ENCODE measurements at regions not wholly inside any gene's neighbourhood (a gene's known extent, or its start where the extent isn't known, plus 50 kb on each side); places are given as distances from the start of the nearest gene placed in this dataset.

GRCh38 chr1:184141361-184141880 is 89.9 kb downstream of the TSEN15 start:
- DNase-seq (ENCODE audit: low spot score), result no peak

- DNase-seq (ENCODE audit: low spot score), result peak; percentile 25
Observed at GRCh38 chr1:184143449-184143848, 91.9 kb downstream of the TSEN15 start.

- DNase-seq (ENCODE audit: low spot score), result no peak
Observed at GRCh38 chr1:184145083-184145482, 93.6 kb downstream of the TSEN15 start.

GRCh38 chr1:184146202-184146601 is 94.7 kb downstream of the TSEN15 start:
- DNase-seq (ENCODE audit: low spot score), result no peak

GRCh38 chr1:184150776-184151531 is 99.4 kb downstream of the TSEN15 start:
- peak; percentile 47 for DNase-seq (ENCODE audit: low spot score)

- DNase-seq (ENCODE audit: low spot score), result peak; percentile 39
Observed at GRCh38 chr1:184152434-184152898, 100.9 kb downstream of the TSEN15 start.

- DNase-seq (ENCODE audit: low spot score), result no peak
Observed at GRCh38 chr1:184152974-184153373, 101.4 kb downstream of the TSEN15 start.

- no peak for DNase-seq (ENCODE audit: low spot score)
Observed at GRCh38 chr1:184153731-184154130, 102.2 kb downstream of the TSEN15 start.

- no peak for DNase-seq (ENCODE audit: low spot score)
Observed at GRCh38 chr1:184156521-184157393, 105.2 kb downstream of the TSEN15 start.

GRCh38 chr1:184157394-184157742 is 105.8 kb downstream of the TSEN15 start:
- no peak for DNase-seq (ENCODE audit: low spot score)

- DNase-seq (ENCODE audit: low spot score), result no peak
Observed at GRCh38 chr1:184158896-184159681, 107.6 kb downstream of the TSEN15 start.

GRCh38 chr1:184160236-184160635 is 108.7 kb downstream of the TSEN15 start:
- peak; percentile 36 for DNase-seq (ENCODE audit: low spot score)

GRCh38 chr1:184161071-184161698 is 109.7 kb downstream of the TSEN15 start:
- DNase-seq (ENCODE audit: low spot score), result peak; percentile 68

- no peak for DNase-seq (ENCODE audit: low spot score)
Observed at GRCh38 chr1:184162281-184162680, 110.8 kb downstream of the TSEN15 start.

GRCh38 chr1:184163674-184164465 is 112.3 kb downstream of the TSEN15 start:
- peak; percentile 81 for DNase-seq (ENCODE audit: low spot score)

- no peak for DNase-seq (ENCODE audit: low spot score)
Observed at GRCh38 chr1:184164536-184164935, 113.0 kb downstream of the TSEN15 start.

- no peak for DNase-seq (ENCODE audit: low spot score)
Observed at GRCh38 chr1:184166485-184166884, 115.0 kb downstream of the TSEN15 start.

- DNase-seq (ENCODE audit: low spot score), result no peak
Observed at GRCh38 chr1:184167352-184167751, 115.8 kb downstream of the TSEN15 start.

GRCh38 chr1:184170719-184171118 is 119.2 kb downstream of the TSEN15 start:
- no peak for DNase-seq (ENCODE audit: low spot score)

GRCh38 chr1:184176058-184176457 is 124.5 kb downstream of the TSEN15 start:
- DNase-seq (ENCODE audit: low spot score), result no peak

- DNase-seq (ENCODE audit: low spot score), result no peak
Observed at GRCh38 chr1:184181044-184181443, 129.5 kb downstream of the TSEN15 start.

All from GM03348 (cell line).